ENCODE measurements at regions not wholly inside any gene's neighbourhood (a gene's known extent, or its start where the extent isn't known, plus 50 kb on each side); places are given as distances from the start of the nearest gene placed in this dataset.
"Not testable (repeated sequence)": the region's sequence is repeated elsewhere in the genome, so short reads cannot be mapped to it uniquely, and the experiment has no call there.

DNA sequence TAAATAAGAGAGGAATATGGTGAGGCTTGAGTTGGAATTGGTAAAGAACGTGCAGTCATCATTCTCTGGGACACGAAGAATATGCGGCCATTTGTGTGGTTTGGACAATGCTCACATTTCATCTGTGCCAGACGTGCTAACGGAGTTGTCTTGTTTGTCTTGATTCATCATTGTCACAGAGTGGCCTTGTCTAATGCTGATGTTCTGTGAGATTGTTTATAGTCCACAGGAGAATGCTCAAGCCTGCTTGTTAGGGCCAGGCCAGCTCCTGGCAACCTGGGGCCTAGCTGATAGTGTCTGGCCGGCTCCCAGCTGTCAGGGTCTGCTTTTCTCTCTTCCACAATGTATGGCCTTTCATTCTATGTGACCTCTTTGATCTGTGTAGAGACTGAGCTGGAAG lies 384.7 kb downstream of the EDEM1 start:
- Mint-ChIP-seq H3K27me3 (no peaks in the 10 kb centered on the region), H3K4me1 (ENCODE audit: low read depth) (no peaks in the 10 kb centered on the region), H3K4me3 (no peak overlapping the region), H3K36me3 (ENCODE audit: low read depth) (no peaks in the 10 kb centered on the region), H3K9me3 (no peaks in the 10 kb centered on the region), H3K27ac (no peak overlapping the region)

DNA sequence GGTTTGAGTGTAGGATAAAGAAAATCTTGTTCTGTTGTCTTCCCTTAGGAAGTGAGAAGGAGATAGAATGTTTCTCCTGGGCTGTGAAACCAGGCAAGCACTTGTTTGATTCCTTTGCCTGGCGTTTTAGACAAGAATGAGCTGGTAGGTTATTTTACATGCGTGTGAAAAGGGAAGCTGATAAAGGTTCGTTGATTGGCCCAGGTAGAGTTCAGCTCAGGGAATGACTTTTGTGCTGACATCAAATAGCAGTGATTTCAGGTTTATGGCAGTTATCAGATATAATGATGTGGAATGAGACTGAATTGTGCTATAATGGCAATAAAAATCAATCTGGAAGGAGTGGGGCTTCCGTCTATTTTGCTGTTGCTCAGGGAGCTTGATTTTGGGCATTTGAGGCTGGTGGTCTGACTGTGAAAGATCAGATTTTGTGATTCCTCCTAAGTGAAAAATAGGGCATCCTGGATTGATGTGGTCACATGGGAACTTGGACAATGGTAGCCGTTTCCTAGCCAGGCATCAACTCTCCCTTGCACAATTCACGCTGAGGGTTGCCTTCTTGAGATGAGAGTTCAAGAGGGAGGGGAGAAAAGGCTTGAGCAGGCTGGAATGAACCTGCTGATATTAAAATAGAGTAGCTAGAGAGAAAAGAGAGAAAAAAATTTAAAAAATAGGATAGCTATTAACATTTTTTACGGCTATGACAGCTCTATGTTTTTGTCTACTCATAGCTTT lies 388.9 kb downstream of the EDEM1 start:
- Mint-ChIP-seq H3K4me1 (ENCODE audit: low read depth) (no peaks in the 10 kb centered on the region), H3K4me3 (no peak overlapping the region), H3K9me3 (no peaks in the 10 kb centered on the region), H3K27ac (no peak overlapping the region), H3K36me3 (ENCODE audit: low read depth) (no peaks in the 10 kb centered on the region), H3K27me3 (no peaks in the 10 kb centered on the region)

DNA sequence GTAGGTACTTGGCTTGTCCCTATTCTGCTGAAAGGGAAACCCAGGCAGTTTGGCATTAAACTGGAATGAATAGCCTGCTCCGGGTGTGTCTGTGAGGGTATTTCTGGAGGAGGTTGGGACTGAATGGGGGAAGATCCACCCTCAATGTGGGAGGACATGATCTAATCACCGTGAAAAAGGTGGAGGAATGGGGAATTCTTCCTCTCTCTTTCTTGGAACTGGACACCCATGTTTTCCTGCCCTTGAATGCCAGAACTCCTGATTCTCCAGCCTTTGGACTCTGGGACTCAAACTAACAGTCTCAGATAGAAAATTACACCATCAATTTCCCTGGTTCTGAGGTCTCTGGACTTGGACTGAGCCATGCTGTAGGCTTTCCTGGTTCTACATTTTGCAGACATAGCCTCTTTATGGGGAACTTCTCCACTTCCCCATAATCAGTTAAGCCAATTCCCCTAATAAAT lies 391.7 kb downstream of the EDEM1 start:
- H3K4me1 Mint-ChIP-seq (ENCODE audit: low read depth), result no peaks in the 10 kb centered on the region
- no peak overlapping the region for H3K27ac Mint-ChIP-seq
- H3K4me3 Mint-ChIP-seq, result no peak overlapping the region
- no peaks in the 10 kb centered on the region for H3K9me3 Mint-ChIP-seq
- H3K36me3 Mint-ChIP-seq (ENCODE audit: low read depth), result no peaks in the 10 kb centered on the region
- H3K27me3 Mint-ChIP-seq, result no peaks in the 10 kb centered on the region

DNA sequence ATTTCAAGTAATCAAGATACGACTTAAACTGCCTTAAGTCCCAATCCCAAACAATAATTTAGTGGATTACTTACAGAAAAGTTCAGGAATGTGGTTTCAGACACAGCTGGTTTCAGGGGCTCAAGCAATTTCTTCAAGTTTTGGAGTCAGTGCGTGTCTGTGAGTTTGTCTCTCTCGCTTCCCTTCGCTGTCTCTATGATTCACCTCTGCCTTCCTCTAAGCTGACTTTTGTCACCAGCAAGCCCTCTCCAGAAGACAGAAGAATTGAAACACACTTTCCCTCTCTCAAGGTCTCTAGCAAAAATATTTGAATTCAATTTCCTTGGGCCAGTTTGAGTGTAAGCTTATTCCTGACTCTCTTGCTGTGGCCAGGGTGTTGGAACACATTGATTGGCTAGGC lies 392.4 kb downstream of the EDEM1 start:
- Mint-ChIP-seq H3K27me3 (no peaks in the 10 kb centered on the region), H3K9me3 (no peaks in the 10 kb centered on the region), H3K4me1 (ENCODE audit: low read depth) (no peaks in the 10 kb centered on the region), H3K27ac (no peak overlapping the region), H3K36me3 (ENCODE audit: low read depth) (no peaks in the 10 kb centered on the region), H3K4me3 (no peak overlapping the region)

DNA sequence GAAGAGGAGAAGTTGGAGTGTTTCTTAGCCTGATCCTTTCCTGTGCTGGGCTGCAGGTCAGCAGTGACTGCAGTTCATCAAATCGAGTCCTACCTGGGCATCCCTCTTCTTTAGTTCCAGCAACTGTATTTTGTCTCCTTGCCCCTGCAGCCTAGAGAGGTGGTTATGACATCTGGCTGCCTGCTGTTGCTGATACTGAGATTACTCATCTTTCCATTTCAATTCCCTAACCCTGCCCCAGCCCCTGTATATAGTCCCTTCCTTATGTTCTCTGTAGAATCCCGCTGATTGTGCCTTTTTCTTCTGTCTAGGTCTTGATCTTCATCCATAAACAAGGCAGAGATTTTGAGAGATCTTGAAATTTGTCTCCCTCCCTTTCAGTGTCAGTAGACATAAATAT lies 393.3 kb downstream of the EDEM1 start:
- H3K4me3 Mint-ChIP-seq, result no peak overlapping the region
- no peaks in the 10 kb centered on the region for H3K36me3 Mint-ChIP-seq (ENCODE audit: low read depth)
- no peaks in the 10 kb centered on the region for H3K9me3 Mint-ChIP-seq
- no peaks in the 10 kb centered on the region for H3K27me3 Mint-ChIP-seq
- no peak overlapping the region for H3K27ac Mint-ChIP-seq
- H3K4me1 Mint-ChIP-seq (ENCODE audit: low read depth), result no peaks in the 10 kb centered on the region

DNA sequence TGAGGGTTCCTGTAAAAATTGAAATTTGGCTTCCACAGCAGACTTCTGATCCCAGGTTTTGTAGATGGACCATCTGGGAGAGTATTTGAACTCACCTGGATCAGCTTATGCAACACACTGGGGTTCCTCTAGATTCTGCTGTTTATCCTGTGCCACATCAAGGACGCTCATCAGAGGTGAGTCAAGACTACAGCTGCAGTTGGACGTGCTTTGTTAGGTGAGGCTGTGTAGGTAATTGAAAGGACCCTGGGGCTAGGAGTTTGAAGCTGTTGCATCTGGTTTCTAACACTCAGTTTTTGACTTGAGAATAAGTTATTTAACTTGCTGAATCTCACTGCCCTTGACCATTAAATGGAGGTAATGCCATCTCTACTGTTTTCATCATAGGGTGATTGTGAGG lies 394.2 kb downstream of the EDEM1 start:
- Mint-ChIP-seq H3K27me3 (no peaks in the 10 kb centered on the region), H3K27ac (no peak overlapping the region), H3K9me3 (no peaks in the 10 kb centered on the region), H3K4me3 (no peak overlapping the region), H3K4me1 (ENCODE audit: low read depth) (no peaks in the 10 kb centered on the region), H3K36me3 (ENCODE audit: low read depth) (no peaks in the 10 kb centered on the region)

DNA sequence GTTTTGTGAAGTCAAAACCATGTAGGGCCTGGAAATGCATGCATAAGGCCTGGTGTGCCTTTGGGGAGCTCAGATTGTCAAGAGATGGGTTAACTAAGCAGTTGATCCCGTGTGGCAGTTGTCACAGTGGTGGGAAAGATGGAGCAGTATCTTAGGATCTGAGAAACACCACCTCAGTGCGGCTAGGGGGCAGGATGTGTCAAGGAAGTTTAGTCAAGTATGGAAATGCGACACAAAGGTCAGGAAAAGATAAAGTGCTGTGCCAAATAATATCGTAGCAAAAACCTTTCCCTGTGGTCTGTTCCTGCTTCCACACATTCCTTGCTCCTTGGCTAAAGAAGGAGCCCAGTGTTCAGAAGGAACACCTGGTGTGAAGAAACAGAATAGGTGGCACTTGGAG lies 396.4 kb downstream of the EDEM1 start:
- no peaks in the 10 kb centered on the region for H3K27me3 Mint-ChIP-seq
- no peaks in the 10 kb centered on the region for H3K9me3 Mint-ChIP-seq
- no peaks in the 10 kb centered on the region for H3K4me1 Mint-ChIP-seq (ENCODE audit: low read depth)
- H3K27ac Mint-ChIP-seq, result no peak overlapping the region
- H3K36me3 Mint-ChIP-seq (ENCODE audit: low read depth), result no peaks in the 10 kb centered on the region
- H3K4me3 Mint-ChIP-seq, result no peak overlapping the region

DNA sequence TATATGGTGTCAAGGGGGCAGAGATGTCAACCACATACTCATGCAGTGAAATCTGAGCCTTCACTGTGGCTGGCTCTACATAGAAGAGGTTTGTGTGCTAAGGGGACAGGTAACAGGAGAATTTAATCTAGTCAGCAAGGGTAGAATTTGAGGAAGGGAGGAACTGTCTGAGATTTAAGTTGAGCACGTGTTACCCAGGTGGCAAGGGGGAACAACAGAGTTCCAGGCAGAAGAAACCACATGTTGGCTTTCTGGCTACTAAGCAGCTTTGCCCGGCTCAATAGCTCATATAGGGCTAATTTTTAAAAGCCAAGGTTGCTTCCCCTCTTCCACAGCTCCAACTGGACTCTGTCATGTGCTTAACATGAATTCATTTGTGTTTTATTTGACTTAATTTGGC lies 397.6 kb downstream of the EDEM1 start:
- Mint-ChIP-seq H3K4me3 (no peak overlapping the region), H3K4me1 (ENCODE audit: low read depth) (no peaks in the 10 kb centered on the region), H3K9me3 (no peaks in the 10 kb centered on the region), H3K27ac (no peak overlapping the region), H3K36me3 (ENCODE audit: low read depth) (no peaks in the 10 kb centered on the region), H3K27me3 (no peaks in the 10 kb centered on the region)

DNA sequence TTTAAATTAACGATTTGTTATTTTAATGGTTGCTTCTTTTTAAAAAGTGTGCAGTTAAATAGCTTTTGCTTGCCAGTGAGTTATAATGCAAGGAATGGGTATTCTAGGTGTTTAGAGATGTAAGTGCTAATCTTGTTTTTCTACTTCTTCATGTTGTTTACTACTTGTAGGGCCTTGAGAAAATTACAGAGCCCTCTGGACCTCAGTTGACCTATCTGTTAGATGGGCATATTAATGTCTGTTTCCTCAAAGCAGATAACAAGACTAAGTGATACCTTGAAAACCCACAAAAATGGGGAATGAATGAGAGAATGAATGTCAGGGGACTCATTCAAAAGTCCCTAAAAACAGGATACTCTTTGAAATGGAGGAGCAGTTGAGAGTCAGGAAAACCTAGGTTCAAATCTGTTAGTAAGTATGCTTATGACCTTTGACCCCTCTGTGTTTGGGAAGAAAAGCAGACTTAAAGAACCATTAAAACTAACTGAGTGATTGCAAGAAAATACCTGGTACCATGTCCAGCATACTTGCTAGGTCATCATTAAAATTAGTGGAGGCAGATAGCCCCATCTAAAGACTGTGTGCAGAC lies 419.5 kb downstream of the EDEM1 start:
- H3K4me3 Mint-ChIP-seq, result no peak overlapping the region
- no peak overlapping the region for H3K27ac Mint-ChIP-seq
- no peaks in the 10 kb centered on the region for H3K4me1 Mint-ChIP-seq (ENCODE audit: low read depth)
- H3K27me3 Mint-ChIP-seq, result no peaks in the 10 kb centered on the region
- no peaks in the 10 kb centered on the region for H3K36me3 Mint-ChIP-seq (ENCODE audit: low read depth)
- peaks cover 19% of the 10 kb centered on the region for H3K9me3 Mint-ChIP-seq

DNA sequence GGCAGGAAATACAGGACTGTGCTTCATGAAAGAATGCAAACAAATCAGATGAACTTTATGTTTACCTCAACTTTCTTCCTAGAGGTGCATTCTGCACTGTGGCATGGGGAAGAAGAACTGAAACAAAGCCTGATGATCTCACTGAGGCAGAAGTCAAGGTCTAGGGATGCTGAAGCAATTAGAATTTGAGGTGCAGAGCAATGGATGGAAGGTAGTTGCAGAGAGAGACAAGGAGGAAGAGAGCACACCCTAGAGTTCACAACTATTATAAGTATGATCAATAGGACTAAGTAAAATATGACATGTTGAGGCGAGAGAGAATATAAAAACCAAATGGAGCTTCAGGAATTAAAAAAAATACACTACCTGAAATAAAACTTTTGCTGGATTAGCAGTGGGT lies 420.1 kb downstream of the EDEM1 start:
- Mint-ChIP-seq H3K36me3 (ENCODE audit: low read depth) (no peaks in the 10 kb centered on the region), H3K4me3 (no peak overlapping the region), H3K4me1 (ENCODE audit: low read depth) (no peaks in the 10 kb centered on the region), H3K27ac (no peak overlapping the region), H3K9me3 (peaks cover 17% of the 10 kb centered on the region), H3K27me3 (no peaks in the 10 kb centered on the region)

DNA sequence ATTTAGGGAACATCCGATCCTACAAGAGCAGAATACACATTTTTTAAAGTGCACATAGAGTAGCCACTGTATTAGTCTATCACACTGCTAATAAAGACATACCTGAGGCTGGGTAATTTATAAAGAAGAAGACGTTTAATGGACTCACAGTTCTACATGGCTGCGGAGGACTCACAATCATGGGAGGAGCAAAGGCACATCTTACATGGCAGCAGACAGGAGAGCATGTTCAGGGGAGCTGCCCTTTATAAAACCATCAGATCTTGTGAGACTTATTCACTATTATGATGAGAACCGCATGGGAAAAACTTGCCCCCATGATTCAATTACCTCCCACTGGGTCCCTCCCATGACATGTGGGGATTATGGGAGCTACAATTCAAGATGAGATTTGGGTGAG lies 421.5 kb downstream of the EDEM1 start:
- not testable (repeated sequence) for H3K27me3 Mint-ChIP-seq; H3K36me3 Mint-ChIP-seq (ENCODE audit: low read depth); H3K4me1 Mint-ChIP-seq (ENCODE audit: low read depth); H3K27ac Mint-ChIP-seq; H3K4me3 Mint-ChIP-seq
- peaks cover 14% of the 10 kb centered on the region for H3K9me3 Mint-ChIP-seq

DNA sequence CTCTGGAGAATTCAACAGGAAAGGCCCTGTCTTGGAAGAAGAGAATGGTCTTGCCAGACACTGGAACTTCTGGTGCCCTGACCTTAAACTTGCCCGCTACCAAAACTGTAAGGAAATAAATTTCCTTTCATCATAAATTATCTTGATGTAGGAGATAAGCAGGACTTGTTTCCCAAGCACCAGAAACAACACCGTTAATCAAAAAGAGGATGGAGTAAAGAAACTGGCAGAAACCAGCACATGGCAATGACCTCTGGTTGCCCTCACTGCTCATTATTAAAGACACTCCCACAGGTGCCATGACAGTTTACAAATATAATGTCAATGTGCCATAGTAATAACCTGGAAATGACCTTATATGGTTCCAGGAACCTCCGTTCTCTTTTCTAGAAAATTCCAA lies 426.1 kb downstream of the EDEM1 start:
- Mint-ChIP-seq H3K27ac (no peak overlapping the region), H3K4me3 (no peak overlapping the region), H3K36me3 (ENCODE audit: low read depth) (no peaks in the 10 kb centered on the region), H3K4me1 (ENCODE audit: low read depth) (no peaks in the 10 kb centered on the region), H3K9me3 (peaks cover 8% of the 10 kb centered on the region), H3K27me3 (no peaks in the 10 kb centered on the region)

DNA sequence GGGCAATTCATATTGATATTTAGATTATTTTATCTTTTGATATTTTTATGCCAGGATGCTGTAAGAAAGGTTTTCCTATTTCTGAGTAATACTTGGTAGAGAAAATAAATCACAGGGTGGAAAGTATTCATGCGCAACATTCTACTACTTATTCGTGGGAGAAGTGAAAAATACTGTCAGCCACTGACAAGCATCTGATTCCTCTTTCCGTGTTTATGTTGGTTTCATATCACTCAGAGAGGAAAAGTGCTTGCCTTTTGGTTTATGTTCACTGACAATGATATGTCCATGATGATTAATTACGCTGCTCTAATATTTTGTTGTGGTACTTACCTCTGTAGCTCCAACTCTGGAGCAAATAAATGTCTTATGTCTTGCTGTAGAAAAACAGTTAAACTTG lies 429.4 kb downstream of the EDEM1 start:
- Mint-ChIP-seq H3K27me3 (no peaks in the 10 kb centered on the region), H3K9me3 (peaks cover 3% of the 10 kb centered on the region), H3K4me1 (ENCODE audit: low read depth) (no peaks in the 10 kb centered on the region), H3K27ac (no peak overlapping the region), H3K36me3 (ENCODE audit: low read depth) (no peaks in the 10 kb centered on the region), H3K4me3 (no peak overlapping the region)

DNA sequence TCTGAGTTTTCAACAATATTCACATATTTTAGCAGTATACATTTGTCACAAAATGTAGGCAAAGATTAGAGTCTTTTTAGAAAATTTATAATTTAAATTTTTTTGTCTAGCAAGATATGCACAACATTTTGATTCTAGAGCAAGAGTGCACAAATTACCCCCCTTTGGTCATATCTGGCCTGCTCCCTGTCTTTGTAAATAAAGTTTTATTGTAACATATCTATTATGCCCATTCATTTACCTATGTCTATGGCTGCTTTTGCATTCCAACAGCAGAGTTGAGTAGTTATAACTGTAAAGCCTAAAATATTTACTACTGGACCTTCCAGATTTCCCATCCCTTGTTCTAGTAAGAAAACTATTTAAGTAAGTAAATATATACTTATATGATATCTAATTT lies 430.7 kb downstream of the EDEM1 start:
- Mint-ChIP-seq H3K27ac (no peak overlapping the region), H3K27me3 (no peaks in the 10 kb centered on the region), H3K36me3 (ENCODE audit: low read depth) (no peaks in the 10 kb centered on the region)

DNA sequence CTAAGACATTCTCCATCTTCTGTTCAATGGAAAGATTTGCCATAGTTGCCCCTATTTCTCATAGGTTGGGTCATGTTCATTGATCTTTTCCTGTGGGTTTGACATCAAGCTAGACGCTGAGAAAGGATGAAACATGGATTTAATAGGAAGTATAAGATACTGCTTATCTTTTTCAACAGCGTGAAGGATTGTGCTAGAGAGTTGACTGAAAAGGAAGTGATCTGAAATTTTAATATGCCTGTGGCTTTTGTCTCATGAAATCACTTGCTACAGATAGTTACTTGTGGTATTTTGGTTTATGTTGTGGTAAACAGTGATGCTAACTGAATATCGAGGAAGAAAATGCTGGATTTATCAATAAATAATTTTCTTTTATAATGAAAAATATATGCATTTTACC lies 442.9 kb downstream of the EDEM1 start:
- Mint-ChIP-seq H3K4me3 (no peak overlapping the region), H3K4me1 (ENCODE audit: low read depth) (no peaks in the 10 kb centered on the region), H3K36me3 (ENCODE audit: low read depth) (no peaks in the 10 kb centered on the region), H3K27me3 (no peaks in the 10 kb centered on the region), H3K27ac (no peak overlapping the region), H3K9me3 (peaks cover 10% of the 10 kb centered on the region)

More for the DNA sequence above, 430.7 kb downstream of the EDEM1 start:
- Mint-ChIP-seq H3K9me3 (peaks cover 7% of the 10 kb centered on the region), H3K4me3 (no peak overlapping the region), H3K4me1 (ENCODE audit: low read depth) (no peaks in the 10 kb centered on the region)

DNA sequence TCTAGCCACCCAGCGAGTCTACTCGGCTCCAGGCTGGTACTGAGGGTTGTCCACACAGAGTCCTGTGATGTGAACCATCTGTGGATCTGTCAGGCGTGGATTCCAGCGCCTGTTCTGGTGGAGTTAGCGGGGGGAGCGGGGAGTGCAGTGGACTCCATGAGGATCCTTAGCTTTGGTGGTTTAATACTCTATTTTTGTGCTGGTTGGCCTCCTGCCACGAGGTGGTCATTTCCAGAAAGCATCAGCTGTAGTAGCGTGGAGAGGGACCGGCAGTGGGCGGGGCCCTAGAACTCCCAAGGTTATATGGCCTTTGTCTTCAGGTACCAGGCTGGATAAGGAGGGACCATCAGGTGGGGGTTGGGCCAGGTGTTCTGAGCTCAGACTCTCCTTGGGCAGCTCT lies 446.5 kb downstream of the EDEM1 start:
- no peaks in the 10 kb centered on the region for H3K4me1 Mint-ChIP-seq (ENCODE audit: low read depth)
- peaks cover 3% of the 10 kb centered on the region for H3K9me3 Mint-ChIP-seq
- no peak overlapping the region for H3K27ac Mint-ChIP-seq
- H3K4me3 Mint-ChIP-seq, result no peak overlapping the region
- no peaks in the 10 kb centered on the region for H3K27me3 Mint-ChIP-seq
- no peaks in the 10 kb centered on the region for H3K36me3 Mint-ChIP-seq (ENCODE audit: low read depth)
